ENCODE measurements at regions not wholly inside any gene's neighbourhood (a gene's known extent, or its start where the extent isn't known, plus 50 kb on each side); places are given as distances from the start of the nearest gene placed in this dataset.

GRCh38 chr2:16870491-16871076 is 204.9 kb upstream of the CYRIA start:
- DNase-seq, result no peak

- no peak for DNase-seq
Measured at GRCh38 chr2:16869711-16870110, 204.1 kb upstream of the CYRIA start.

- no peak for DNase-seq
Measured at GRCh38 chr2:16862471-16862870, 196.8 kb upstream of the CYRIA start.

GRCh38 chr2:16861530-16861929 is 195.9 kb upstream of the CYRIA start:
- no peak for DNase-seq

- no peak for DNase-seq
Measured at GRCh38 chr2:16861111-16861510, 195.5 kb upstream of the CYRIA start.

- no peak for DNase-seq
Measured at GRCh38 chr2:16860627-16861026, 195.0 kb upstream of the CYRIA start.

GRCh38 chr2:16855183-16855582 is 189.5 kb upstream of the CYRIA start:
- no peak for DNase-seq

- no peak for DNase-seq
Measured at GRCh38 chr2:16853088-16853487, 187.5 kb upstream of the CYRIA start.

GRCh38 chr2:16852651-16853050 is 187.0 kb upstream of the CYRIA start:
- DNase-seq, result no peak

GRCh38 chr2:16851126-16851525 is 185.5 kb upstream of the CYRIA start:
- no peak for DNase-seq

GRCh38 chr2:16840496-16841172 is 175.0 kb upstream of the CYRIA start:
- no peak for DNase-seq

- DNase-seq, result no peak
Measured at GRCh38 chr2:16832910-16833309, 167.3 kb upstream of the CYRIA start.

- DNase-seq, result no peak
Measured at GRCh38 chr2:16828828-16829160, 163.2 kb upstream of the CYRIA start.

- no peak for DNase-seq
Measured at GRCh38 chr2:16828044-16828827, 162.6 kb upstream of the CYRIA start.

- DNase-seq, result no peak
Measured at GRCh38 chr2:16824472-16824871, 158.8 kb upstream of the CYRIA start.

GRCh38 chr2:16821692-16822091 is 156.1 kb upstream of the CYRIA start:
- no peak for DNase-seq

- DNase-seq, result no peak
Measured at GRCh38 chr2:16818203-16818556, 152.5 kb upstream of the CYRIA start.

GRCh38 chr2:16817305-16818202 is 151.9 kb upstream of the CYRIA start:
- no peak for DNase-seq

GRCh38 chr2:16816522-16816921 is 150.9 kb upstream of the CYRIA start:
- DNase-seq, result no peak

GRCh38 chr2:16816016-16816415 is 150.4 kb upstream of the CYRIA start:
- no peak for DNase-seq

GRCh38 chr2:16813593-16813992 is 148.0 kb upstream of the CYRIA start:
- DNase-seq, result no peak

GRCh38 chr2:16798472-16798871 is 132.8 kb upstream of the CYRIA start:
- no peak for DNase-seq

GRCh38 chr2:16791496-16791895 is 125.9 kb upstream of the CYRIA start:
- DNase-seq, result no peak
